HFFc6 (cell line): ENCODE measurements at regions not wholly inside any gene's neighbourhood (a gene's known extent, or its start where the extent isn't known, plus 50 kb on each side); places are given as distances from the start of the nearest gene placed in this dataset.

Source experiments
- DNase-seq: peaks from one replicate; pipeline ENCODE4 v3.0.0-alpha.2; 2018
- H3K27ac Mint-ChIP-seq: 2 replicates; pipeline ENCODE4 v1.8.0; 2020; ENCODE audit warnings: mild to moderate bottlenecking, mixed read lengths
- H3K27me3 Mint-ChIP-seq: 2 replicates; pipeline ENCODE4 v1.8.0; 2021; ENCODE audit warnings: mild to moderate bottlenecking, moderate library complexity, mixed read lengths; ENCODE audit not compliant: insufficient read depth
- H3K36me3 Mint-ChIP-seq: 2 replicates; pipeline ENCODE4 v1.8.0; 2021; ENCODE audit warnings: low read depth, mixed read lengths
- H3K4me1 Mint-ChIP-seq: 2 replicates; pipeline ENCODE4 v1.8.0; 2020; ENCODE audit warnings: low read depth, mixed read lengths
- H3K4me3 Mint-ChIP-seq: 2 replicates; pipeline ENCODE4 v1.8.0; 2020; ENCODE audit warnings: mild to moderate bottlenecking, moderate library complexity, mixed read lengths
- H3K9me3 Mint-ChIP-seq: 2 replicates; pipeline ENCODE4 v1.8.0; 2020; ENCODE audit warnings: mild to moderate bottlenecking, mixed read lengths
- TF ChIP-seq, protein P1 (sequence below): fragments of 200-600 bp; sonication (generic); IDR thresholded peaks from 2 replicates; pipeline ENCODE4 v1.5.0; 2021; ENCODE audit warnings: antibody characterized with exemption, mild to moderate bottlenecking

- no peak for DNase-seq
- Mint-ChIP-seq H3K27me3 (peaks cover under 1% of the 10 kb centered on the region), H3K9me3 (no peaks in the 10 kb centered on the region), H3K4me3 (no peak overlapping the region), H3K4me1 (no peaks in the 10 kb centered on the region), H3K36me3 (no peaks in the 10 kb centered on the region), H3K27ac (no peak overlapping the region)
- TF ChIP-seq, protein P1, sequence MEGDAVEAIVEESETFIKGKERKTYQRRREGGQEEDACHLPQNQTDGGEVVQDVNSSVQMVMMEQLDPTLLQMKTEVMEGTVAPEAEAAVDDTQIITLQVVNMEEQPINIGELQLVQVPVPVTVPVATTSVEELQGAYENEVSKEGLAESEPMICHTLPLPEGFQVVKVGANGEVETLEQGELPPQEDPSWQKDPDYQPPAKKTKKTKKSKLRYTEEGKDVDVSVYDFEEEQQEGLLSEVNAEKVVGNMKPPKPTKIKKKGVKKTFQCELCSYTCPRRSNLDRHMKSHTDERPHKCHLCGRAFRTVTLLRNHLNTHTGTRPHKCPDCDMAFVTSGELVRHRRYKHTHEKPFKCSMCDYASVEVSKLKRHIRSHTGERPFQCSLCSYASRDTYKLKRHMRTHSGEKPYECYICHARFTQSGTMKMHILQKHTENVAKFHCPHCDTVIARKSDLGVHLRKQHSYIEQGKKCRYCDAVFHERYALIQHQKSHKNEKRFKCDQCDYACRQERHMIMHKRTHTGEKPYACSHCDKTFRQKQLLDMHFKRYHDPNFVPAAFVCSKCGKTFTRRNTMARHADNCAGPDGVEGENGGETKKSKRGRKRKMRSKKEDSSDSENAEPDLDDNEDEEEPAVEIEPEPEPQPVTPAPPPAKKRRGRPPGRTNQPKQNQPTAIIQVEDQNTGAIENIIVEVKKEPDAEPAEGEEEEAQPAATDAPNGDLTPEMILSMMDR, result no peak
These were observed 913.4 kb downstream of the RPA4 start for GRCh38 chrX:97797076-97797475.

- Mint-ChIP-seq H3K4me1 (peaks cover 19% of the 10 kb centered on the region), H3K36me3 (no peaks in the 10 kb centered on the region; the same call in 1 of the 2 replicates), H3K4me3 (peak overlapping the region; percentile 84), H3K9me3 (peaks cover 4% of the 10 kb centered on the region; the same call in 1 of the 2 replicates), H3K27ac (peak overlapping the region; percentile 88), H3K27me3 (peaks cover 2% of the 10 kb centered on the region)
- DNase-seq, result peak; percentile 56
- TF ChIP-seq, protein P1, result no peak
These were observed 922.5 kb downstream of the RPA4 start for GRCh38 chrX:97806238-97806637.

- peak overlapping the region; percentile 84; the same call in 1 of the 2 replicates for H3K4me3 Mint-ChIP-seq
- H3K36me3 Mint-ChIP-seq, result no peaks in the 10 kb centered on the region; the same call in 1 of the 2 replicates
- peak overlapping the region; percentile 88 for H3K27ac Mint-ChIP-seq
- DNase-seq, result no peak
- TF ChIP-seq, protein P1, result no peak
- H3K4me1 Mint-ChIP-seq, result peaks cover 19% of the 10 kb centered on the region
- H3K27me3 Mint-ChIP-seq, result peaks cover 2% of the 10 kb centered on the region
- H3K9me3 Mint-ChIP-seq, result peaks cover 4% of the 10 kb centered on the region; the same call in 1 of the 2 replicates
These were observed 923.2 kb downstream of the RPA4 start for GRCh38 chrX:97806946-97807345.

DNA sequence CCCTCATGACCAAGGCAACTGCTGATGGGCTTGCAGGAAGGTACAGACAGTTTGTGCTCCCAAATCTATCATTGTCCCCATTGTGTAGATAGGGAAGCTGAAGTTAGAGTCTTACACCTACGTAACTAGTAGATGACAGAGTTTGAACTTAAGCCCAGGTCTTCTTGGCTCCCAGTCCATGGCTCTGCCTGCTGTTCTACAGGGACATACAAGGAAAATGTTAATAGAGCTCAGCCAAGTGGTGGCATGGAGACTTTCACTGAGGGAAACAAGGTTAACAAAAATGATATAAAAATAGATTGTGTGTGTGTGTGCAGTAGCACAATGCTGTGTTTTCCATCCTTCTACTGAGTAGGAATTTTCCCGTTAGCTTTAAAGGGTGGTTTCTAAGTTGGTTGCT is 936.5 kb downstream of the RPA4 start:
- Mint-ChIP-seq H3K27ac (no peak overlapping the region), H3K9me3 (no peaks in the 10 kb centered on the region), H3K36me3 (no peaks in the 10 kb centered on the region), H3K4me1 (peaks cover 14% of the 10 kb centered on the region), H3K4me3 (no peak overlapping the region), H3K27me3 (no peaks in the 10 kb centered on the region)
- DNase-seq, result no peak
- TF ChIP-seq, protein P1, result no peak

GRCh38 chrX:97828471-97828870 is 944.8 kb downstream of the RPA4 start:
- Mint-ChIP-seq H3K9me3 (no peaks in the 10 kb centered on the region), H3K27ac (no peak overlapping the region), H3K27me3 (no peaks in the 10 kb centered on the region), H3K4me3 (no peak overlapping the region), H3K36me3 (no peaks in the 10 kb centered on the region), H3K4me1 (no peaks in the 10 kb centered on the region)
- TF ChIP-seq, protein P1, result no peak
- DNase-seq, result no peak

DNA sequence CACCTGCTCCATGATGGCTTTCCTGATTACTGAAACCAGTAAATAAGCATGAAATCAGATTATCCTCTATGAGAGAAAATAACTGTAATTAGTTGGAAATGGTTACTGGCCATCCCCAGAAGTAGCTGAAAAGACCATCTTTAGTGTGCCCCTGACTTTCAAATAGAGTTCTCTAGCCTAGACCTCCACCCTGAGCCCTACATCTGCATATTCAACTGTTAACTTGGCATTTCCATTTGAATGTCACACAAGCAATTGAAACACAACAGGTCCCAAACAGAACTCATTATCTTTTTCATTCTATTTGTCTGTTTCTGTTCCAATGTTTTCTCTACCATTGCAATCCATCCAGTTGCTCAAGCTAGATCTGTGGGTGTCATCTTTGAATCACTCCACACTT is 952.3 kb downstream of the RPA4 start:
- no peak overlapping the region for H3K4me3 Mint-ChIP-seq
- no peak for DNase-seq
- no peaks in the 10 kb centered on the region for H3K9me3 Mint-ChIP-seq
- no peak overlapping the region for H3K27ac Mint-ChIP-seq
- H3K36me3 Mint-ChIP-seq, result no peaks in the 10 kb centered on the region
- H3K4me1 Mint-ChIP-seq, result peaks cover 25% of the 10 kb centered on the region
- TF ChIP-seq, protein P1, result no peak
- H3K27me3 Mint-ChIP-seq, result no peaks in the 10 kb centered on the region
